Muscle of leg (tissue), 3 donors: ENCODE measurements at regions not wholly inside any gene's neighbourhood (a gene's known extent, or its start where the extent isn't known, plus 50 kb on each side); places are given as distances from the start of the nearest gene placed in this dataset.

Experiments
- DNase-seq: peaks from one replicate; pipeline ENCODE4 v3.0.0; 2013
- H3K27ac ChIP-seq: one replicate; pipeline ENCODE4 v1.5.1; 2013; ENCODE audit warnings: mild to moderate bottlenecking, low read length, control low read depth
- H3K27me3 ChIP-seq: one replicate; pipeline ENCODE4 v1.6.1; 2013; ENCODE audit warnings: low read length; ENCODE audit not compliant: control insufficient read depth, insufficient read depth
- H3K36me3 ChIP-seq: one replicate; pipeline ENCODE4 v1.6.1; 2013; ENCODE audit warnings: low read length; ENCODE audit not compliant: control insufficient read depth, insufficient read depth
- H3K4me1 ChIP-seq: one replicate; pipeline ENCODE4 v1.6.1; 2013; ENCODE audit warnings: low read length; ENCODE audit not compliant: control insufficient read depth, insufficient read depth
- H3K4me3 ChIP-seq: one replicate; pipeline ENCODE4 v1.5.1; 2013; ENCODE audit warnings: low read length, control low read depth
- H3K9me3 ChIP-seq: replicated peaks from 2 replicates; pipeline ENCODE4 v1.6.1; 2013; ENCODE audit warnings: low read depth, low read length; ENCODE audit not compliant: control insufficient read depth
- WGBS: methylation state at CpG from one replicate; pipeline ENCODE4 v1.1.5; 2013; ENCODE audit warnings: missing lambda C conversion rate; ENCODE audit not compliant: insufficient coverage; 5-methylcytosine and 5-hydroxymethylcytosine counted together

DNA sequence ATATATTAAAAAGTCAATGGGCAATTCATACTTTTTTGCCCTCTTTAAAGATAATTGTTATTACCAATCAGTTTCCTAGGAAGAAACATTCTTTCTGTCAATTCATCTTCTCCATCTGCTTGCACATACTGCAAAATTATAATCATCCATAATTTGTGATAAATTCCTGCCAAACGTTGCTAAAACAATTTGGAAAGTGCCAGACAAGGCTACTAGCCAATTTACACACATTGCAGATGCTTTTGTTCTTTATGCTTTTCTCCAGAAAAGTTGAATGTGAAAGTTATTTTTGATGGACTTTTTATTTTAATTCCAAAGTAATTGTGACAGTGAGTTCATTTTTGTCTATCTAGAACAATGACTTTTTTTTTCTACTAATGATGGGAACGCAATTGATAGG is 992.8 kb upstream of the ADGRL2 start:
- H3K27ac ChIP-seq = no peak overlapping the region
- no CpG with 5 or more reads among the region's 2 CpGs for WGBS
- no peaks in the 10 kb centered on the region for H3K36me3 ChIP-seq
- no peaks in the 10 kb centered on the region for H3K4me1 ChIP-seq
- no peaks in the 10 kb centered on the region for H3K27me3 ChIP-seq
- H3K4me3 ChIP-seq = no peak overlapping the region
- H3K9me3 ChIP-seq = no peaks in the 10 kb centered on the region
- DNase-seq = no peak

DNA sequence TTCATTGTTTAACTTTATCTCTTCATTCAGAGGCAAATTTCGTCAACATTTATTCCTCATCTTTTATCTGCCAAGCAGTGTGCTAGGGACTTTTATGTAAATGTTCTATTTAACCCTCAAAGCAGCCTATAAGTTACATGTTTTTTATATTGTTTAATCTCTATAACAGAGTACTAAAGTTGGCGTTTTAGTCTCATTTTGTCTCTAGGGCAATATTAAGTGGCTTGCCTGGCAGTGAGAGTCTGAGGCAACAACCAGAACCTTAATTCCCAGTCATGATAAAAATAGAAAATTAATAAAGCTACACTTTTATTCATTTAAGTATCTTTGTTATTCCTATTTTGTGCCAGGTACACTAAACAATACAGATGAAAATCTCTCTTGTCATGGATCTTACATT is 994.3 kb upstream of the ADGRL2 start:
- H3K9me3 ChIP-seq = no peaks in the 10 kb centered on the region
- WGBS = no CpG with 5 or more reads among the region's 2 CpGs

DNA sequence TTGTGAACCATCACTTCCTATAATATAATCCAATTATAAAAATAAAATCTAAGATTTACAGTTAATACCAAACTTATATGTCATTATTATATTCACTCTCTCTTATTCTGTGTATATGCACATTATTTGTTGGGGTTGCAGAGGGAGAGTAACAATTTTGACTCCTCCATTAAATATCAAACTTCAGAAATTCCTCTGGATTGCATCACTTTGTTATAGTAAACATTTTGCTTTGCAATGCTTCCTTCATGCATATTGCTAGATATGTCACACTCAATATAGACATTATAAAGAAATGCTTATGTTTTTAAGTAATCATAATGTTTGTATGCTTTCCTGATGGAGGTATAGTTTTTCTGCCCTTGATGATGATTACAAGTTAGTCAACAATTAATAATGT is 999.0 kb upstream of the ADGRL2 start:
- Histone ChIP-seq H3K36me3 (no peaks in the 10 kb centered on the region), H3K4me1 (no peaks in the 10 kb centered on the region), H3K9me3 (peaks cover 2% of the 10 kb centered on the region), H3K27me3 (no peaks in the 10 kb centered on the region), H3K27ac (no peak overlapping the region), H3K4me3 (no peak overlapping the region)
- DNase-seq = no peak

More for the DNA sequence above, 994.3 kb upstream of the ADGRL2 start:
- no peaks in the 10 kb centered on the region for H3K4me1 ChIP-seq
- no peaks in the 10 kb centered on the region for H3K36me3 ChIP-seq
- H3K27ac ChIP-seq = no peak overlapping the region
- no peak overlapping the region for H3K4me3 ChIP-seq
- no peaks in the 10 kb centered on the region for H3K27me3 ChIP-seq
- no peak for DNase-seq

DNA sequence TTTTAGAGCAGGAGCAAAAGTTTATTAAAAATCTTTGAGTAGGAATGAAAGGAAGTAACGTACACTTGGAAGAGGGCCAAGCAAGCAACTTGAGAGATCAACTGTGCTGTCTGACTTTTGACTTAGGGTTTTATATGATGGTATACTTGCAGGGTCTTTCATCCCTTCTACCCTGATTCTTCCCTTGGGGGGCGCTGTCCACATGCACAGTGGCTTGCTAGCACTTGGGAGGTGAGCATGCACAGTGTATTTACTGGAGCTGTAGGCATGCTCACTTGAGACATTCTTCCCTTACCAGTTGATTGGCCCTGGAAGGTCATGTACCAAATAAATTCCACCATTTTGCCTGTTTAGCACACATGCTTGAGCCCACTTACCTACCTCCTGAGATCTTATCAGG is 1001.3 kb upstream of the ADGRL2 start:
- WGBS = 41% methylated on average over 2 of the region's 2 CpGs
- peaks cover 2% of the 10 kb centered on the region for H3K9me3 ChIP-seq
- DNase-seq = no peak
- H3K36me3 ChIP-seq = no peaks in the 10 kb centered on the region
- no peak overlapping the region for H3K27ac ChIP-seq
- H3K27me3 ChIP-seq = no peaks in the 10 kb centered on the region
- no peaks in the 10 kb centered on the region for H3K4me1 ChIP-seq
- H3K4me3 ChIP-seq = no peak overlapping the region

DNA sequence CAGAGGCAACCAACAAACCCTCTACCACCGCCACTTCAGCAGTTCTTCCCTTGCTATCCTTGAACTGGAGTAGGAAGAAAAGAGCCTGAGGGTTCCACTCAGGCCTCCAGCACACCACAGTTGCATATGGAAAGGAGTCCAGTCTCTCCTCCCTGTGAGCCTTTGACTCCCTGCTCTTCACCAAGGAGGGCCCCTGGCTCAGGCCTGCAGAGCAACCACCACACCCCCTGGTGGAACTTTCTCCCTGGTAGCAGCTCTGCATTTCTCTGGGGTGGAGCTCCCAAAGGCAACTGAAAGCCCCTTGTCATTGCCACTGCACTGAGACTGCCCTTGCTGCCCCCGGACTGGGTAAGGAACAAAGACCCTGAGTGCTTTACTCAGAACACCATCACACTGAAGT is 1021.5 kb upstream of the ADGRL2 start:
- Histone ChIP-seq H3K36me3 (no peaks in the 10 kb centered on the region), H3K4me1 (no peaks in the 10 kb centered on the region), H3K4me3 (no peak overlapping the region), H3K9me3 (peaks cover 2% of the 10 kb centered on the region), H3K27ac (no peak overlapping the region), H3K27me3 (no peaks in the 10 kb centered on the region)
- DNase-seq = no peak
- no CpG with 5 or more reads among the region's 2 CpGs for WGBS

DNA sequence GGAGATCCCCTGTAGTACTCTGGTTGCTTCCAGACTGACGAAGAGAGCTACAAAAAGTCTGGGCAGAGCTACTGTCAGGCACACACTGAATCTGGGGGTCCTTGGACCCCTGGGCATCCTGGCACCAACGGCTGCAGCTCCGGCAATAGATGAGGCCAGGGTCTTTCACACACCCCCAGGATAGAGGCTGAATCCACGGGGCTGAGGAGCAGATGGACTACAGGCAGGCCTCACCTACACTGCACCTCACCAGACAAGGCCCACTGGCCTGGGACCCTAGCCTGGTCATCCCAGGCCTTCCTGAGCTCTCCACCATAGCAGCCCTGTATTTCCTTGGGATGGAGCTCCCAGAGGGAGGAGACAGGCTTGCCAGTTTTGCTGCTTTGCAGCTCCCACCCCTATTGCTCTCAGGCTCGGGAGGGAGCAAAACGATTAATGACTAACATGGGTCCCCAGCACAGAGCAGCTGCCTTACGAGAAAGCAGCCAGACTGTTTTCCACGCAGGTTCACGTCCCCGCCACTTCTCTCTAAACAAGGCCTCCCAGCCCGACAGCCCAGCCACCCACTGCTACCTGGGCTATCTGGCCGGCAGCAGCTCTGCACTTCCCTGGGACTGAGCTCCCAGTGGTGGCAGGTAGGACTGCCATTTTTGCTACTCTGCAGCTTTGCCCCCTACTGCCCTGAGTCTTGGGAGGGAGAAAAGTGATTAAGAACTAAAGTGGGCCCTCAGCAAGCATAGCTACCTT is 1022.5 kb upstream of the ADGRL2 start:
- Histone ChIP-seq H3K27ac (no peak overlapping the region), H3K36me3 (no peaks in the 10 kb centered on the region), H3K4me3 (no peak overlapping the region), H3K27me3 (no peaks in the 10 kb centered on the region), H3K4me1 (no peaks in the 10 kb centered on the region), H3K9me3 (peaks cover under 1% of the 10 kb centered on the region)
- WGBS = 95% methylated on average over 11 of the region's 12 CpGs
- no peak for DNase-seq

DNA sequence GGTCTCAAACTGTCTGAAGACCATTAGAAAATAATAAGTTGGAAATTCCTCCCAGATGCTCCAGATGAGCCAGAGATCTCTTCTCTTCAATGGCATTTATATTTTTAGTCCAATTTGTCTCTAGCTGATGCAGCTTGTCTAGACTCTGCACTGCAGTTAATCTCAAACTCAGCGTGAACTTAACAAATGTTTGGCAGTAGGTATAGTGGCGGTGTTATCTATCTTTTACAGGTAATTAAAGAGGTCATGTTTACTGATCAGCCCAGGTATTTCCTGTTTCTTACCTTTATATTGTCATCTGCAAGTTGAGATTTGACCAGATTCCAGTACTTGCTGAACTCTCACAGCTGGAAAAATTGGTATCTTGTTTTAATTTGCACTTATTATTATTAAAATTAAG is 1024.5 kb upstream of the ADGRL2 start:
- Histone ChIP-seq H3K4me3 (no peak overlapping the region), H3K36me3 (no peaks in the 10 kb centered on the region), H3K9me3 (no peaks in the 10 kb centered on the region), H3K27ac (no peak overlapping the region), H3K27me3 (no peaks in the 10 kb centered on the region), H3K4me1 (no peaks in the 10 kb centered on the region)
- no CpG with 5 or more reads among the region's 2 CpGs for WGBS
- DNase-seq = no peak

DNA sequence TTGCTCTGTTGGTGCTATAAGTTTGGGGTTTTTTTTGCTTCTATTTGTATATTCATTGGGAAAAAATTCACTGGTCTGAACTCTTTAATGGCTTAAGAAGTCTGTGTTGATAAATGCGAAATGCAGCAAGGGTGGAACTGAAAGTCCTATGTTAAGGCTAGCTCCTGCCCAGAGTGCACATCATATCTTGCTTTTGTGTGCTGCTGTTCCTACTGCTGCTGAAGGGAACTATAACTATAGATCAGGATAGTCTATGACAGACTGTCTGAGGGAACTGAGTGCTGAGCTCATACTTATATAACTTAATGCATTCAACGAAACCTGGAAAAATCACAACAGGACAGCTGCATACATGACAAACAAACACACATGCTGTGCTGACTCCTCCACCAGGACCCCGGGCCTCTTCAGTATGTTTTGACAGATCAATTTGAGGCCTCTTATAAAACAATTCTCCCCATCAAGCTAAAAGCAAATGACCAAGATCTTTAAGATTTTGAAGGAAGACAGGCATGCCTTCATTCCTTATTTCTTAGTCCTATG is 1031.5 kb upstream of the ADGRL2 start:
- Histone ChIP-seq H3K4me3 (no peak overlapping the region), H3K27me3 (no peaks in the 10 kb centered on the region), H3K9me3 (no peaks in the 10 kb centered on the region), H3K4me1 (no peaks in the 10 kb centered on the region), H3K27ac (no peak overlapping the region), H3K36me3 (no peaks in the 10 kb centered on the region)
- 83% methylated on average over 2 of the region's 3 CpGs for WGBS
- DNase-seq = no peak

DNA sequence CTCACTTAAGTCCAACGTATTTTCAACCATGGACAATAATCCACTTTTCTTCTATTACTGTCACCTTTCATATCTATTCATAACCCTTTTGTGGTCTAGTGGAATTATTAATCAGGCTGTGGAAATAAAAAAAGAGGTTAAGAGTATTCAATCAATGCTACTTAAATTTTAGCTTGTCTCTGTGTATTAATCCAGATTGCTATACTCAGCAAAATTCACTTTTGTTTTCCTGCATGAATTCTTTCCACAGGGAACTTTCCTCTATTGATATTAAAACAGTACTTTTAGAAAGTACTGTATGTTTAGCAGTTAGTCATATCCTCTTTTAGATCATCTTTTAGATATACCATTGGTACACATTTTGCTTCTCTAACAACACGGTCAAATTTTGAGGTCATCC is 1033.0 kb upstream of the ADGRL2 start:
- H3K36me3 ChIP-seq = no peaks in the 10 kb centered on the region
- no peak overlapping the region for H3K4me3 ChIP-seq
- H3K4me1 ChIP-seq = no peaks in the 10 kb centered on the region
- no peaks in the 10 kb centered on the region for H3K9me3 ChIP-seq
- H3K27ac ChIP-seq = no peak overlapping the region
- WGBS = 71% methylated on average over 1 of the region's 2 CpGs
- no peak for DNase-seq
- no peaks in the 10 kb centered on the region for H3K27me3 ChIP-seq

DNA sequence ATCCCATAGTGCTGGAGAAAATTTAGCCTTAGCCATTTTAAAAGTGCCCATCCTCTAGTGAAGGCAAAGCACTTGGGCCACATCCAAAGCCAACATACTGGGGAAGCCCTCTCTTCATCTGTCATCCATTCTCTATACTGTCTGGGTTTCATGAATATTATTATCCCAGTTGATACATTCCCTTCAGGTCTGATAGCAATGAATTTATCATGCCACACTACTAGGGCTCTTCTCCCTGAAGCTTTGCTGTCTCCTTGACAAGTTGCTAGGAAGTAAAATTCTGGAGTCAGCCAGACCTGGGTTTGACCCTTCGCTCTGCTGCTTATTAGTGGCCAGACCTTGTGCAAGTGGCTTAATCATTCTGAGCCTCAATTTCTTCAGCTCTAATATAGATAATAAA is 1041.4 kb upstream of the ADGRL2 start:
- WGBS = no CpG with 5 or more reads among the region's 1 CpG
- no peak for DNase-seq
- no peak overlapping the region for H3K4me3 ChIP-seq
- H3K27ac ChIP-seq = no peak overlapping the region
- H3K4me1 ChIP-seq = no peaks in the 10 kb centered on the region
- H3K36me3 ChIP-seq = no peaks in the 10 kb centered on the region
- no peaks in the 10 kb centered on the region for H3K27me3 ChIP-seq
- no peaks in the 10 kb centered on the region for H3K9me3 ChIP-seq

DNA sequence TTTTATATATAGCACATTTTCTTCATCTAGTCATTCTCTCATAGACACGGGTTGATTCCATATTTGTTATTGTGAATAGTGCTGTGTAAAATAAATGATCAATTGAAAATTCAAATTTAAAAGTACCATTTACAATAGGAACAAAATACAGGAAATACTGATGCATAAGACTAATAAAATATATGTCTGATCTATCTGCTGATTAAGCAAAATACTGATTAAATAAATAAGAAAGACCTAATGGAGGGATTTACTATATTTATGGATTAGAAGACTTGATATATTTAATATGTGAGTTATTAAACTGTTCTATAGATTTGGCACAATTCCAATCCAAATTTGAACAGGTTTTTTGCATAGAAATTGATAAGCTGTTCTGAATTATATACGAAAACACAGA is 1044.8 kb upstream of the ADGRL2 start:
- Histone ChIP-seq H3K9me3 (no peaks in the 10 kb centered on the region), H3K27me3 (no peaks in the 10 kb centered on the region), H3K4me1 (no peaks in the 10 kb centered on the region), H3K4me3 (no peak overlapping the region), H3K27ac (no peak overlapping the region), H3K36me3 (no peaks in the 10 kb centered on the region)
- DNase-seq = no peak
- WGBS = no CpG with 5 or more reads among the region's 2 CpGs
